ENCODE measurements at regions not wholly inside any gene's neighbourhood (a gene's known extent, or its start where the extent isn't known, plus 50 kb on each side); places are given as distances from the start of the nearest gene placed in this dataset.

- H3K4me2 ChIP-seq (ENCODE audit: insufficient read depth, low read length, poor library complexity, severe bottlenecking), result no peak overlapping the region
- no peak overlapping the region for H2BK5ac ChIP-seq (ENCODE audit: low read length)
- H3K4ac ChIP-seq (ENCODE audit: low read length), result no peak overlapping the region
- no CpG with 5 or more reads among the region's 1 CpG for WGBS, 2 donors (ENCODE audit: extremely low coverage in 2 of 2, insufficient read length in 2 of 2, insufficient replicate concordance in 1 of 2)
- no peak overlapping the region for H3K18ac ChIP-seq (ENCODE audit: low read length)
- no peaks in the 10 kb centered on the region for H3K36me3 ChIP-seq (replicated peaks in 1 of 2; ENCODE audit: control insufficient read depth in 2 of 2, insufficient read depth in 2 of 2, low read length in 2 of 2)
- H4K8ac ChIP-seq (ENCODE audit: low read depth, low read length), result no peak overlapping the region
- H3K79me1 ChIP-seq (ENCODE audit: low read depth, low read length), result no peaks in the 10 kb centered on the region
- no peak overlapping the region for H2BK12ac ChIP-seq (ENCODE audit: low read length)
- H3K14ac ChIP-seq (ENCODE audit: low read length), result no peak overlapping the region
- no peak overlapping the region for H2AFZ ChIP-seq (ENCODE audit: low read length)
- no peak overlapping the region for H3K9ac ChIP-seq (ENCODE audit: low read depth, low read length, poor library complexity)
- no peaks in the 10 kb centered on the region for H3K4me1 ChIP-seq (ENCODE audit: control insufficient read depth in 2 of 2, insufficient read depth in 1 of 2, low read depth in 1 of 2, low read length in 2 of 2)
- H2BK120ac ChIP-seq (ENCODE audit: low read depth, low read length), result no peak overlapping the region
- DNase-seq (ENCODE audit: low spot score), result no peak
- no peak overlapping the region for H4K91ac ChIP-seq (ENCODE audit: low read depth, low read length, poor library complexity)
- no peak overlapping the region for H2BK15ac ChIP-seq (ENCODE audit: low read length)
- H3K23ac ChIP-seq (ENCODE audit: low read depth, low read length, poor library complexity), result no peak overlapping the region
- no peak overlapping the region for H3K4me3 ChIP-seq (ENCODE audit: low read length in 2 of 2)
- H2AK5ac ChIP-seq (ENCODE audit: low read depth, low read length), result no peak overlapping the region
- no peaks in the 10 kb centered on the region for H3K9me3 ChIP-seq (replicated peaks in 1 of 2; ENCODE audit: control insufficient read depth in 2 of 2, insufficient read depth in 1 of 2, low read depth in 1 of 2, low read length in 2 of 2)
- H3K27ac ChIP-seq (replicated peaks; ENCODE audit: low read length), result no peak overlapping the region
- no peaks in the 10 kb centered on the region for H3K27me3 ChIP-seq (ENCODE audit: control insufficient read depth in 3 of 3, insufficient read depth in 3 of 3, low read depth in 1 of 3, low read length in 3 of 3)
Measured at GRCh38 chr9:87118594-87118993, 171.3 kb upstream of the GAS1 start.

GRCh38 chr9:87119328-87119881, 172.1 kb upstream of the GAS1 start:
- H3K4ac ChIP-seq (ENCODE audit: low read length), result no peak overlapping the region
- H2BK15ac ChIP-seq (ENCODE audit: low read length), result no peak overlapping the region
- WGBS, 2 donors (ENCODE audit: extremely low coverage in 2 of 2, insufficient read length in 2 of 2, insufficient replicate concordance in 1 of 2), result no CpG with 5 or more reads among the region's 11 CpGs
- no peaks in the 10 kb centered on the region for H3K79me1 ChIP-seq (ENCODE audit: low read depth, low read length)
- H4K91ac ChIP-seq (ENCODE audit: low read depth, low read length, poor library complexity), result no peak overlapping the region
- no peak overlapping the region for H2BK12ac ChIP-seq (ENCODE audit: low read length)
- H3K9me3 ChIP-seq (replicated peaks in 1 of 2; ENCODE audit: control insufficient read depth in 2 of 2, insufficient read depth in 1 of 2, low read depth in 1 of 2, low read length in 2 of 2), result no peaks in the 10 kb centered on the region
- H3K18ac ChIP-seq (ENCODE audit: low read length), result no peak overlapping the region
- no peak overlapping the region for H2AFZ ChIP-seq (ENCODE audit: low read length)
- no peak overlapping the region for H4K8ac ChIP-seq (ENCODE audit: low read depth, low read length)
- no peak overlapping the region for H3K14ac ChIP-seq (ENCODE audit: low read length)
- H3K23ac ChIP-seq (ENCODE audit: low read depth, low read length, poor library complexity), result no peak overlapping the region
- H3K36me3 ChIP-seq (replicated peaks in 1 of 2; ENCODE audit: control insufficient read depth in 2 of 2, insufficient read depth in 2 of 2, low read length in 2 of 2), result no peaks in the 10 kb centered on the region
- no peak overlapping the region for H3K27ac ChIP-seq (replicated peaks; ENCODE audit: low read length)
- H3K27me3 ChIP-seq (ENCODE audit: control insufficient read depth in 3 of 3, insufficient read depth in 3 of 3, low read depth in 1 of 3, low read length in 3 of 3), result no peaks in the 10 kb centered on the region
- H2BK120ac ChIP-seq (ENCODE audit: low read depth, low read length), result no peak overlapping the region
- no peak overlapping the region for H2BK5ac ChIP-seq (ENCODE audit: low read length)
- H3K4me3 ChIP-seq (ENCODE audit: low read length in 2 of 2), result no peak overlapping the region
- H3K9ac ChIP-seq (ENCODE audit: low read depth, low read length, poor library complexity), result no peak overlapping the region
- H3K4me2 ChIP-seq (ENCODE audit: insufficient read depth, low read length, poor library complexity, severe bottlenecking), result no peak overlapping the region
- no peak for DNase-seq (ENCODE audit: low spot score)
- H2AK5ac ChIP-seq (ENCODE audit: low read depth, low read length), result no peak overlapping the region
- H3K4me1 ChIP-seq (ENCODE audit: control insufficient read depth in 2 of 2, insufficient read depth in 1 of 2, low read depth in 1 of 2, low read length in 2 of 2), result no peaks in the 10 kb centered on the region

GRCh38 chr9:87120610-87121009, 173.3 kb upstream of the GAS1 start:
- WGBS, 2 donors (ENCODE audit: extremely low coverage in 2 of 2, insufficient read length in 2 of 2, insufficient replicate concordance in 1 of 2), result no CpG with 5 or more reads among the region's 5 CpGs
- Histone ChIP-seq H3K4me1 (ENCODE audit: control insufficient read depth in 2 of 2, insufficient read depth in 1 of 2, low read depth in 1 of 2, low read length in 2 of 2) (no peaks in the 10 kb centered on the region), H4K91ac (ENCODE audit: low read depth, low read length, poor library complexity) (no peak overlapping the region)

GRCh38 chr9:87122947-87123685, 175.8 kb upstream of the GAS1 start:
- H3K27me3 ChIP-seq (ENCODE audit: control insufficient read depth in 3 of 3, insufficient read depth in 3 of 3, low read depth in 1 of 3, low read length in 3 of 3), result no peaks in the 10 kb centered on the region
- no peak overlapping the region for H3K4ac ChIP-seq (ENCODE audit: low read length)
- no peak overlapping the region for H3K9ac ChIP-seq (ENCODE audit: low read depth, low read length, poor library complexity)
- H3K23ac ChIP-seq (ENCODE audit: low read depth, low read length, poor library complexity), result no peak overlapping the region
- no peak overlapping the region for H2AFZ ChIP-seq (ENCODE audit: low read length)
- no peaks in the 10 kb centered on the region for H3K4me1 ChIP-seq (ENCODE audit: control insufficient read depth in 2 of 2, insufficient read depth in 1 of 2, low read depth in 1 of 2, low read length in 2 of 2)
- no peaks in the 10 kb centered on the region for H3K9me3 ChIP-seq (replicated peaks in 1 of 2; ENCODE audit: control insufficient read depth in 2 of 2, insufficient read depth in 1 of 2, low read depth in 1 of 2, low read length in 2 of 2)
- H3K36me3 ChIP-seq (replicated peaks in 1 of 2; ENCODE audit: control insufficient read depth in 2 of 2, insufficient read depth in 2 of 2, low read length in 2 of 2), result no peaks in the 10 kb centered on the region
- no peak overlapping the region for H2BK12ac ChIP-seq (ENCODE audit: low read length)
- DNase-seq (ENCODE audit: low spot score), result no peak
- H2BK5ac ChIP-seq (ENCODE audit: low read length), result no peak overlapping the region
- no peak overlapping the region for H4K8ac ChIP-seq (ENCODE audit: low read depth, low read length)
- H4K91ac ChIP-seq (ENCODE audit: low read depth, low read length, poor library complexity), result no peak overlapping the region
- no CpG with 5 or more reads among the region's 6 CpGs for WGBS, 2 donors (ENCODE audit: extremely low coverage in 2 of 2, insufficient read length in 2 of 2, insufficient replicate concordance in 1 of 2)
- no peak overlapping the region for H3K14ac ChIP-seq (ENCODE audit: low read length)
- H3K18ac ChIP-seq (ENCODE audit: low read length), result no peak overlapping the region
- H3K79me1 ChIP-seq (ENCODE audit: low read depth, low read length), result no peaks in the 10 kb centered on the region
- H3K4me2 ChIP-seq (ENCODE audit: insufficient read depth, low read length, poor library complexity, severe bottlenecking), result no peak overlapping the region
- no peak overlapping the region for H2AK5ac ChIP-seq (ENCODE audit: low read depth, low read length)
- no peak overlapping the region for H3K27ac ChIP-seq (replicated peaks; ENCODE audit: low read length)
- H3K4me3 ChIP-seq (ENCODE audit: low read length in 2 of 2), result no peak overlapping the region
- no peak overlapping the region for H2BK120ac ChIP-seq (ENCODE audit: low read depth, low read length)
- H2BK15ac ChIP-seq (ENCODE audit: low read length), result no peak overlapping the region

More at GRCh38 chr9:87120610-87121009, 173.3 kb upstream of the GAS1 start:
- no peak overlapping the region for H2AFZ ChIP-seq (ENCODE audit: low read length)
- no peak for DNase-seq (ENCODE audit: low spot score)
- H3K4me3 ChIP-seq (ENCODE audit: low read length in 2 of 2), result no peak overlapping the region
- H3K23ac ChIP-seq (ENCODE audit: low read depth, low read length, poor library complexity), result no peak overlapping the region
- H3K4ac ChIP-seq (ENCODE audit: low read length), result no peak overlapping the region
- H2AK5ac ChIP-seq (ENCODE audit: low read depth, low read length), result no peak overlapping the region
- H3K79me1 ChIP-seq (ENCODE audit: low read depth, low read length), result no peaks in the 10 kb centered on the region
- no peaks in the 10 kb centered on the region for H3K27me3 ChIP-seq (ENCODE audit: control insufficient read depth in 3 of 3, insufficient read depth in 3 of 3, low read depth in 1 of 3, low read length in 3 of 3)
- no peaks in the 10 kb centered on the region for H3K9me3 ChIP-seq (replicated peaks in 1 of 2; ENCODE audit: control insufficient read depth in 2 of 2, insufficient read depth in 1 of 2, low read depth in 1 of 2, low read length in 2 of 2)
- no peak overlapping the region for H3K18ac ChIP-seq (ENCODE audit: low read length)
- H2BK5ac ChIP-seq (ENCODE audit: low read length), result no peak overlapping the region
- H3K9ac ChIP-seq (ENCODE audit: low read depth, low read length, poor library complexity), result no peak overlapping the region
- no peak overlapping the region for H2BK15ac ChIP-seq (ENCODE audit: low read length)
- H2BK120ac ChIP-seq (ENCODE audit: low read depth, low read length), result no peak overlapping the region
- H4K8ac ChIP-seq (ENCODE audit: low read depth, low read length), result no peak overlapping the region
- no peaks in the 10 kb centered on the region for H3K36me3 ChIP-seq (replicated peaks in 1 of 2; ENCODE audit: control insufficient read depth in 2 of 2, insufficient read depth in 2 of 2, low read length in 2 of 2)
- H3K14ac ChIP-seq (ENCODE audit: low read length), result no peak overlapping the region
- H2BK12ac ChIP-seq (ENCODE audit: low read length), result no peak overlapping the region
- no peak overlapping the region for H3K27ac ChIP-seq (replicated peaks; ENCODE audit: low read length)
- no peak overlapping the region for H3K4me2 ChIP-seq (ENCODE audit: insufficient read depth, low read length, poor library complexity, severe bottlenecking)

Data from neuronal stem cell (in vitro differentiated cells).